GM12892 (cell line): ENCODE measurements at regions not wholly inside any gene's neighbourhood (a gene's known extent, or its start where the extent isn't known, plus 50 kb on each side); places are given as distances from the start of the nearest gene placed in this dataset.

Experiments used
- DNase-seq: peaks from one replicate; pipeline ENCODE4 v3.0.0; 2011; ENCODE audit not compliant: insufficient read length
- FAIRE-seq: peaks from 2 replicates; lab custom pipeline; 2011; peaks lifted over from hg19 to GRCh38; lab: Jason Lieb, UNC
- POLR2A ChIP-seq: IDR thresholded peaks from 2 replicates; pipeline ENCODE4 v1.6.1; 2011; ENCODE audit warnings: low read depth, low read length, control low read depth
- POLR2AphosphoS5 ChIP-seq: IDR thresholded peaks from 2 replicates; pipeline ENCODE4 v1.6.1; 2011; ENCODE audit warnings: low read depth, low read length, control low read depth
- TAF1 ChIP-seq: IDR thresholded peaks from 2 replicates; pipeline ENCODE4 v1.6.1; 2011; ENCODE audit warnings: low read depth, mild to moderate bottlenecking, control low read depth, low read length, borderline replicate concordance

DNA sequence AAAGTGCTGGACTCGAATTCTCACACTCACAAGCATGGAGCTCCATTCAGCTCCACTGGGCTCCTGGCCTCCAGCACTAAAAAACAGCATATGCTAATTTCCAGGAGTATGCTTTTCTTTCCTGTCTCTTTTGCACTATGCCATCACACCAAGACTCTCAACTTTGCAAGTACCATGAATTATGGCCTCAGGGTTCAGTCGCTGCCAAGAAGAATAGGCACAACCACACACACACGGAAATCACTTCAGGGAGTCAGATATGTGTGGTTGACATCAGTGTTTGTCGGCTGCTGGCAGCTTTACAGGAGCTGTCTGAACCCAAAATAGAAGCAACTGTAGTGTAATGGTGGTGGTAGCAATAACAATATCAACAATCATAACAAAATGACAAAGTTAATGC is 305.0 kb upstream of the SLCO3A1 start:
- TF ChIP-seq TAF1 (no peak), POLR2A (no peak), POLR2AphosphoS5 (no peak)
- no peak for FAIRE-seq
- DNase-seq, result no peak

DNA sequence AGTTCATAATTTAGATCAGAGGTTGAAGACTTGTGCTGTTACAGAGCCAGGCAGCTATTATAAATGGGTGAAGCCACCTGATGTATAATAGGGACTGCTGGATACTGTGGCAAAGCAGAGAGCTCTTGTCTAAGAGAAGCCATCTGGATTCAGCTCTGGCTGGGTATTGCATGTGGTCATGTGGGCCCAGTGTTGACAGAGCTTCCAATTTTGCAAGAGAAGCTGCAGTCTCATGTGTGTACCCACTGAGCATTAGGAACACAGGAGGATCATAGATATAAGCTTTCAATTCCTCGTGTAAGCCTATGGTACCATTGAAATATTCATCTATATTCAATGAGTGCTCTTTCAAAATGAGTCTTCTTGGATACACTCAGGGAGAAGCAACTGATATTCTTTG is 303.9 kb upstream of the SLCO3A1 start:
- DNase-seq, result no peak
- TF ChIP-seq POLR2A, result no peak
- TF ChIP-seq POLR2AphosphoS5, result no peak
- no peak for TF ChIP-seq TAF1
- no peak for FAIRE-seq

DNA sequence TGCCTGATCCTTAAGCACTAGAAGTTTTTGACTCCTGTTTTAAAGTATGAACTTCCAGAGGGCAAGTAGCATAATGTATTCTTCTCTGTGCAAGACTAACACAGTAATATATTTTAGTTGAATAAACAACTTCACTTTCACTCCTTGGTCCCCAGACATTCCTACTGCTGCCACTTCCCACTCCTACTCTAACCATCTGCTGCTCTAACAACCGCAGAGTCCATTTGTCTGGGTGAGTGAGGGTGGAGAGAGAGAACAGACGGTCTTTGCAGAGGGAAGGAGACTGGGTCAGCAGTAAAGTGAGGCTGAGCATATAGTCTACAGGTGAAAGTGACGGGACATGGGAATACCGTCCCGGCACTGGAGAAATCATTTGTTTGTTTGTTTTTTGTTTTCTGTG is 301.0 kb upstream of the SLCO3A1 start:
- TF ChIP-seq POLR2A, result no peak
- no peak for FAIRE-seq
- DNase-seq, result no peak

DNA sequence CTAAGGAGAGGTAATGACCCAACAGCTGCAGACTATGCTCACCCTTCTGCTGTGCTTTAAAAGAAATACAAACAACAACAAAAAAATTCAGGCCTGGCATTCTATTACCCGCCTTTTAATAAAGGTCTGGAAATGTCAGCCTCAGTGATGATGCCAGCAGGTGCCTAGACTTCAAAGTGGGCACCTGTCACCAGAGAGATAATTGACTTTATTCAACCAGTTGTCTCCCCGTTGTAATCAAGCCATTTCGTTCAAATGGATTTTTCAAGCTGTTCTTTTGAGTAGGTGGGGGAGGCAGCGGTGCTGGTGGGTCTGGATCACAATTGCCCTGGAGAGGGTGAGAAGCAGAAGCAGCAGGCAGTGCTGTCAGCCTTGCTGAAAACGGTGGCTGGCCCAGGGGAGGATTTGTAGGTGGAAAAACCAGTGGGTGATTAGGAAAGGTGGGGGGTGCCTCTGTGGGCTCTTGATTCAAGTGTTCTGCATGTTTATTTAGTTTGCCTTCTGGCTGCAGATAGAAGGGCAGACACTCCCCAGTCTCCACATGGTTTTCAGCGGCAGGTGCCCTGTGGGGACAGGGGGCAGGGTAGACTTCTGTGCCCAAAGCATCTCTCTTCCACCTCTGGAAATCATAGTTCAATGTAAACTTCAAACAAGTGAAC is 300.2 kb upstream of the SLCO3A1 start:
- FAIRE-seq, result no peak
- DNase-seq, result no peak
- TF ChIP-seq TAF1 (no peak), POLR2AphosphoS5 (no peak), POLR2A (no peak)

DNA sequence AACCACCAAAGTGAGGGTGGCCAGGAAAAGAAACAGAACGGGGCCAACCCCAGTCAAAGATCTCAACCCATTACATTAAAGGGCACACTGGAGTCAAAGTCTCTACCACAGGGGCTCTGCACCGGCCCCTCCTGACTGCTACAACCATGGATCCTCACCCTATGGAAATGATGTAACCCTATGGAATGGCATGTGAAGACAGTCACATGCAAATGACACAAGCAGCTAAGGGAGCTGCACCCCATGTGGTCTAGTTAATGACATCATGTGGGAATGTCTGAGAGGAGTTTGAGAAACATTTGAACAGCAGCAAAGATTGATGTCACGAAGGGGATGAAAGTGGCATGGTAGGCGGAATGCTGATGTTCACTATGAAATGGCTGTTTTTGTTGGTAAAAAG is 298.2 kb upstream of the SLCO3A1 start:
- DNase-seq, result no peak
- TF ChIP-seq TAF1 (no peak), POLR2AphosphoS5 (no peak), POLR2A (no peak)
- no peak for FAIRE-seq

DNA sequence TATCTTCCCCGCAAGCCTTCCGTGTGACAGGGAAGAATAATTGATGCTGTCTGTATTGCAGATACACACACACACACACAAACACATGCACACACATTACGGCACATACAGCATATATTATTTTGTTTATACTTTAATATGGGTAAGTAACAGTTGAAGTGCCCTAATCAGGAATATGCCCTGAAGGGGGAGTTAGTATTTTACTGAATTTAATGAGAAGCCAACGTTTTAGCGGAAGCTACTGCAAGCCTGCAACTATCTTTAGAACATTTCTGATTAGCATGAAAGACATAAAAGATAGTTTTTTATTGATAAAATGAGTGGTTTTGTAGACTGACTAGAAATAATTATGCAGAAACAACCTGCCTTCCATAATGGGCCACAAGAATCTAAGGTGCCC is 296.6 kb upstream of the SLCO3A1 start:
- TF ChIP-seq POLR2AphosphoS5, result no peak
- no peak for TF ChIP-seq TAF1
- no peak for TF ChIP-seq POLR2A
- FAIRE-seq (no peak), DNase-seq (no peak)

DNA sequence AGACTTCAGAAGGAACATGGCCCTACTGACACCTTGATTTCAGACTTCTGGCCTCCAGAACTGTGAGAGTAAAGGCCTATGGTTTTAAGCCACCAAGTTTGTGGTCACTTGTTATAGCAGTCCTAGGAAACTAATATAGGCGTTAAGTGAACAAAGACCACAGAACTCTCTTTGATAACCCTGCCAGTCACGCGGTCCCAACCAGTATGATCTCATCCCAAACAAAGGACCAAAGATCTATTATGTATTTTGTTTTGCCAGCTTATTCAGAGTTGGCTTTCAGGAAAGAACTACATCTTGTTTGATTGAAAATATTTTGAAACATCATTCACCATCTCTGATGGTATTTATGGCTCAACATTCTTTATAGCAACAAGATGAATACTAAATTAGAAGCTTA is 294.4 kb upstream of the SLCO3A1 start:
- FAIRE-seq (no peak), DNase-seq (no peak)
- no peak for TF ChIP-seq POLR2AphosphoS5
- TF ChIP-seq POLR2A, result no peak
- no peak for TF ChIP-seq TAF1

DNA sequence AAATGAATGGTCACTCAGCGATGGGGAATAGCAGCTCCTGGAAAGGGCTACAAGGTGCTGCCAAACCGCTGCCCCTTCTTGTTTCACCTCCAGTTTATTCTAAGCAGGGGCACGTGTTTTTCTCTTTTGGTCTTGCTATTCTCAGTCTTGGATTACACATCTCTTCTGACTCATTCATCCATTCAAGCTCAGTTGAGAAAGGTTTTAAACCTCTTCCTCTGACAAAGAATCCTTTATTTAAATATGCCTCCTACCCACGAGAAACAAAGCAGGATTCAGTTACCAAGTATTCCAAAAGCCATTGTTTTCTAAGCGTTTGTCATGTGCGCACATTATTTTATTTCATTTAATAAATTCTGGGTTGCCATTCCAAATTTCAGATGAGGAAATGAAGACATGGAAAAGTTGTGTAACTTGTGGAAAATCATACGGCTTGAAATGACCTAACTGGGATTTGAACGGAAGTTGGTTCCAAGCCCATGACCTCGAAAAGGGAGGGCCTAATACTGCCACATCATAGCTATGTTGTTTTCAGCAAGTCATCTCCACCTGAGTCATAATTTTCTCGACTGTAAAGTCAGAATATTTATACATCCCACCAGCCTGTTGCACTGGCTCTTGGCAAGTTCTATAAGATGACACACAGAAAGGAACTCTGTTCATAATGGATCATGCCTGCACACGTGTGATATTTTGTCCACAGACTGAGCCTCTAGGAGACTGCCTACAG is 292.0 kb upstream of the SLCO3A1 start:
- DNase-seq (no peak), FAIRE-seq (no peak)
- TF ChIP-seq POLR2AphosphoS5, result no peak
- TF ChIP-seq TAF1, result no peak
- no peak for TF ChIP-seq POLR2A

DNA sequence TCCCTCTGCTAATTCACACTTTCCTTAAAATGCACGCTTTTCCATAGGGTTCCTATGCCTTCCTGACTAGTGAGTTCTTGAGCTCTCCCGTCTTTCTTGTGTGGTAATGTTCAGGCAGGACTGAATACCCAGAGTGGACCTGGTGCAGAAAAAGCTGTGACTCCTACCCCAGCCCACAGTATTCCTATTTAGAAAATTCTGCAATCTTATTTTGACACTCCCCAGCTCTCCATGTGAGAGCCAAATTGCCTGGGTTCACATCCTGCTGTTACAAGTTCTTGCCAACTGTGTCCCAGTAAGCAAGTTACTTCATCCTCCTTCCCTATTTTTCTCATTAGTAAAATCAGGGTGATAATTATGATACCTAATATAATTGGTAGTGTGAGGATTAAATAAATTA is 290.8 kb upstream of the SLCO3A1 start:
- no peak for DNase-seq
- TF ChIP-seq POLR2A, result no peak
- TF ChIP-seq POLR2AphosphoS5, result no peak
- no peak for TF ChIP-seq TAF1
- no peak for FAIRE-seq

DNA sequence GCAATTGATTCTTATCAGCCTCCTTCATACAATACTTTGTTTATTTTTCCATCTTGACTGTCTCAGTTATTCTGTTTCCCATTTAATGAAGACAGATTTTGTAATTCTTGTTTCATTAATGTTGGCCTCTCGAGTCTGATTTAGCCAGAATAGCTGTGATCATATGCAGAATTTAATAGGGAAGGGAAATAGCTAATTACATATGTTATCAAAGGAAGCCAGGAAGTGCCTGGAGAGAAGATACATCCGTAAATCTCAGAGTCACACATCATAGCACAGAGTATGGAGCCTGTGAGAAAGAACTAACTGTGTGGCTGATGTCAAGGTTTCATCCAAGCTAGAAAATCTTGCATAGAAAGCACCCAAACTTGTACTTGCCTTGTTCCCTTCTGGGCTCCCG is 288.9 kb upstream of the SLCO3A1 start:
- FAIRE-seq (no peak), DNase-seq (no peak)
- TF ChIP-seq POLR2A, result no peak
- TF ChIP-seq TAF1, result no peak
- TF ChIP-seq POLR2AphosphoS5, result no peak

DNA sequence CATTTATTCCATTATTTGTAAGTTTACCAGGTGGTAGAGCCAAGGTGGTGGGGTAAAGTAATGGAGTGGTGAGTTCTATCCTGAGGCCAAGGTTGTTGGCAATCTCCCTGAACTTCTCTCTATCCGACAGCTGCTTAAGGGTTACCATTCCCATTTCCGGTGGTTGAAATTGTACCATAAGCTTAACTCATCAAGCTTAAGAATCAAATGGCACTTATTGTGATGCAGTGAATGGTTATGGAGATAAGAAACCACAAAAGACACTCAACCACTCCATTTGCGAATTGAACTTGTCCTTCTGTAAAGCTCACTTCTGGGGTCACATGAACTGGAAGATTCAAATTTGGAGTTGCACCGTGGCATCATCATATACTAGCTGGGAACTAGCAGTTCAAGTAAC is 287.4 kb upstream of the SLCO3A1 start:
- FAIRE-seq (no peak), DNase-seq (no peak)
- TF ChIP-seq POLR2A, result no peak
- TF ChIP-seq POLR2AphosphoS5, result no peak

DNA sequence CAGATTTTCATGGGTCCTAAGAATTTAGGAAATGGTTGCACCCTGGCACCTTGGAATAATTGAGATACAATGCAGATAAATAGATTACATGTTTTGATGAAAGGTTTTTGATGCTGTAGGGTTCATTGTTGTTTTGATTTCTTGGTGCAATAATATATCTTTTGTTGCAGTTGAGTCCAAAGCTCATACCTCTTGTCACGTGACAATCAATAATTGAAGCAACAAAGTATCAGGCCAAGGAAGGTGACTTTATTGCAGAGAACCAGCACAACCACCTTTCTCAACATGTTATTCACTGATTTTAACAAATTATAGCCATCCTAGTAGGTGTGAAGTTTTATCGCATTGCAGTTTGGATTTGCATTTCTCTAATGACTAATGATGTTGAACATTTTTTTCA is 285.5 kb upstream of the SLCO3A1 start:
- TF ChIP-seq POLR2AphosphoS5 (no peak), TAF1 (no peak), POLR2A (no peak)
- FAIRE-seq, result no peak

DNA sequence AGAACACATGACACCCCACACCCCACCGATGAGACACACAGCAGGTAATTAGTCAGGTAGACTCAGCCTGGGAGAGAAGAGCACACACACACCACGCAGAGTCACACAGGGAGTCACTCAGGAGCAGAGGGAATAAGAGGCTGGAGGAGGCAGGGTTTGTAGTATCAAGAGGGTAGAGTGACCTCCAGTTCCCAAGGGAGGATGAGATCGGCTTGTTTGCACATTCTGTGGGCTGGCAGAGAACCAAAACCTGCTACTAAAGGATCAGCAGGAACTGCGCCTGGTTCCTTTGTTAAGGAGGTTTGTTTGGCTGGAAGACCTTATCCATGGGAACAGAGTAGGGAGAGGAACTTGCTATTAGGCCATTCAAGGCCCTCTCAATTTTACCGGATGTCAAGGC is 281.4 kb upstream of the SLCO3A1 start:
- DNase-seq, result no peak
- TF ChIP-seq TAF1, result no peak
- no peak for FAIRE-seq

More for the DNA sequence above, 285.5 kb upstream of the SLCO3A1 start:
- no peak for DNase-seq

DNA sequence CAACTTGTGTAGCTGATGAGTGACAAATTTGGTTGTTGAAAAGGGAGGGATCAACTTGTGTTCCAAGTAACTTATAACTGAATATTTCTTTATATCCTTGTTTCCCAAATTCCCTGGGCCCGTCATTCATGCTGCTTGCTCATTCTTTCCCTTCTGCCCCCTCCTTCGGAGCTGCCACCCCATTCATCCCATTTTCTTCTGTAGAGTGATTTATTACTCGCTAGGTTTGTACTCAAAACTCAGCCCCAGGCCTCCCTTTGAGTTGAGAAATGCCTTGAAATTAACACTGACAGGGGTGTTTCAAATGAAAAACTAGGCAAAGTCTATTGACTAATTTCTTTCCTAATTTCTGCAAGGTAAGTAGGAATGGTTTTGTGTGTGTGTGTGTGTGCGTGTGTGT is 277.4 kb upstream of the SLCO3A1 start:
- FAIRE-seq, result no peak
- no peak for DNase-seq
- no peak for TF ChIP-seq POLR2AphosphoS5
- no peak for TF ChIP-seq TAF1
